ENCODE measurements at regions not wholly inside any gene's neighbourhood (a gene's known extent, or its start where the extent isn't known, plus 50 kb on each side); places are given as distances from the start of the nearest gene placed in this dataset.

- Histone ChIP-seq H3K4me3 (no peak overlapping the region), H3K27me3 (no peaks in the 10 kb centered on the region), H3K9me3 (no peaks in the 10 kb centered on the region), H3K27ac (no peak overlapping the region), H3K36me3 (no peaks in the 10 kb centered on the region), H3K4me1 (no peaks in the 10 kb centered on the region)
- WGBS = 73% methylated on average over 2 of the region's 2 CpGs
- no peak for TF ChIP-seq CTCF (IDR thresholded peaks at IDR 0.05)
- no peak for TF ChIP-seq EP300 (IDR thresholded peaks at IDR 0.05)
- no peak for TF ChIP-seq POLR2A (IDR thresholded peaks at IDR 0.05)
- TF ChIP-seq POLR2AphosphoS5 (IDR thresholded peaks at IDR 0.05) = no peak
- no peak for DNase-seq (ENCODE audit: low spot score in 2 of 2)
Observed at GRCh38 chr6:137765059-137765458, 102.0 kb upstream of the TNFAIP3 start.

GRCh38 chr6:137766596-137767370 lies 100.3 kb upstream of the TNFAIP3 start:
- DNase-seq (ENCODE audit: low spot score in 2 of 2) = no peak
- TF ChIP-seq POLR2A (IDR thresholded peaks at IDR 0.05) = no peak
- no peak for TF ChIP-seq EP300 (IDR thresholded peaks at IDR 0.05)
- TF ChIP-seq CTCF (IDR thresholded peaks at IDR 0.05) = no peak
- no peak for TF ChIP-seq POLR2AphosphoS5 (IDR thresholded peaks at IDR 0.05)
- no peaks in the 10 kb centered on the region for H3K4me1 ChIP-seq
- WGBS = 92% methylated on average over 5 of the region's 5 CpGs
- no peaks in the 10 kb centered on the region for H3K36me3 ChIP-seq
- H3K27me3 ChIP-seq = no peaks in the 10 kb centered on the region
- H3K9me3 ChIP-seq = no peaks in the 10 kb centered on the region
- no peak overlapping the region for H3K27ac ChIP-seq
- H3K4me3 ChIP-seq = no peak overlapping the region

DNA sequence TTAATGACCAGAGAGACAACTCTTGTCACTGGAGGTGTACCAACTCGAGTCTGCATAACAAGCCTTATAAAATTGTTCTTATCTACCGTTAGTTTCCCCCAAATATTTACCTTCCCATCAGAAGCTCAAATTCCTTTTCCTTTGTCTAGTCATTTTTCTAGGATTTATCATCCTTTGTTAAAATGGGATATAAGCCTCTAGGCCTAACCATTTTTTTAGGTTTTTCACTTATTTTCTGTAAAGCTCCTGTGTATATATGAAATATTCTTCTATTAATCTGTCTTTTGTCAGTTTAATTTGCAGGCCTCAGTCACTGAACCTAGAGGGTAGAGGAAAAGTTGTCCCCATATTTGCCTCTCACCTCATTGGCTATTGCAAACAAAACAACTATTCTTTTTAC lies 99.6 kb upstream of the TNFAIP3 start:
- no peaks in the 10 kb centered on the region for H3K36me3 ChIP-seq
- no peaks in the 10 kb centered on the region for H3K9me3 ChIP-seq
- no peak for DNase-seq (ENCODE audit: low spot score in 2 of 2)
- WGBS = 84% methylated on average over 2 of the region's 2 CpGs
- H3K4me3 ChIP-seq = no peak overlapping the region
- H3K4me1 ChIP-seq = no peaks in the 10 kb centered on the region
- H3K27me3 ChIP-seq = no peaks in the 10 kb centered on the region
- H3K27ac ChIP-seq = no peak overlapping the region
- TF ChIP-seq CTCF (IDR thresholded peaks at IDR 0.05) = no peak
- no peak for TF ChIP-seq EP300 (IDR thresholded peaks at IDR 0.05)
- no peak for TF ChIP-seq POLR2A (IDR thresholded peaks at IDR 0.05)
- TF ChIP-seq POLR2AphosphoS5 (IDR thresholded peaks at IDR 0.05) = no peak

DNA sequence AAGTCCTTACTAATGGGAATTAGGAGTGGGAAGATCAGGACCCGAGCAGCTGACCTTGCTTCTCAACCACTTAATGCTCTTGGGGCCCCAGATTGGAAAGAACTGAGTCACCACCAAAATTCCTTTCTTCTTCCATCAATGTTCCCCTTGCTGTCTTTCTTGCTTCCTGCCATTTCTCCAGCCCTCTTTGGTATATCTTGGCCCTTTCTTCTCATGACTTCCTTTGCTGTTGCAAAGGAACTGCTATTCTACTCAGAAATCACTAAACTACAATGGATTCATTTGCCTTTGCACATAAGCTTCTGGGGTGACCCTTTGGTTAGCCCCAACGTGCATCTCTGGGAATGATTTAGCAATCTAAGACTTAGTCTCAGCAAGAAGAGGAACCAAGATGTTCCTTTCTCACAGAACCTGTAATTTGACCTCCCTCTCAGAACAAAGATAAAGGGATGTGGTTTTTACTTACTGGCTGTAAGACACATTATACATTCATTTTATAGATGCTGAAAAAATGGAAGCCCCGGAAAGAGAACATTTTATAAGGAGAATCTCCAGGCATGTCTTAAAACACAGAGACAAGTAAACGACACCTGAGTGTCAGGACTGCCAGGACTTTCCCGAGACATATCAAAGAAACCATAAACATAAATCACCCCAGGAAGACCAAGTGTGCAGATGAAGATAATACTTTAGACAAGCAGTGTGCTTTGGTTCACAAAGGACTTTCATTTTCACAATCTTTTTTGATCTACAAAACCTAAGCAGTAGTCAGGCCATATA lies 99.0 kb upstream of the TNFAIP3 start:
- H3K27ac ChIP-seq = no peak overlapping the region
- H3K27me3 ChIP-seq = no peaks in the 10 kb centered on the region
- H3K4me1 ChIP-seq = no peaks in the 10 kb centered on the region
- 62% methylated on average over 5 of the region's 5 CpGs for WGBS
- DNase-seq (ENCODE audit: low spot score in 2 of 2) = no peak
- no peaks in the 10 kb centered on the region for H3K36me3 ChIP-seq
- no peaks in the 10 kb centered on the region for H3K9me3 ChIP-seq
- no peak overlapping the region for H3K4me3 ChIP-seq
- TF ChIP-seq POLR2A (IDR thresholded peaks at IDR 0.05) (no peak), POLR2AphosphoS5 (IDR thresholded peaks at IDR 0.05) (no peak), EP300 (IDR thresholded peaks at IDR 0.05) (no peak)

DNA sequence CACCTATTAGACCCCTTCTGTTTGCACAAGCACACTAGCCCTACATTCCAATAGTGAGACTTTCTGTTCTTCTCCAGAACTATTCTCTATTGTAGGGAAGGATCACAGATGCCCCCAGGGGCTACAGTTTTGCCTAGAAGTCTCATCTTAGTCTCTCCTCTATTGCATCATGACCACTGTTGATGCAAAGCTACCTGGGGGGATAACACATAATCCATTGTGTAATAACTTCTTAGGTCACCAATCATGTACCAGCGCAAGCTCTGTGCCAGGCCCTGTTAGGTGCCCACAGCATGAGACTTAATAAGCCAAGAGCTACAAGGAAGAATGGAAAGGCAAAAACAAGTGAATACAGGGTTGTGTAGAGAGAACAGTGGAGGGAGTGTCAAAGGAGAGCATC lies 98.1 kb upstream of the TNFAIP3 start:
- 91% methylated on average over 1 of the region's 1 CpG for WGBS
- no peaks in the 10 kb centered on the region for H3K4me1 ChIP-seq
- no peaks in the 10 kb centered on the region for H3K36me3 ChIP-seq
- no peak overlapping the region for H3K27ac ChIP-seq
- no peak for DNase-seq (ENCODE audit: low spot score in 2 of 2)
- no peak for TF ChIP-seq POLR2A (IDR thresholded peaks at IDR 0.05)
- no peak for TF ChIP-seq EP300 (IDR thresholded peaks at IDR 0.05)
- no peaks in the 10 kb centered on the region for H3K27me3 ChIP-seq
- H3K9me3 ChIP-seq = no peaks in the 10 kb centered on the region
- no peak overlapping the region for H3K4me3 ChIP-seq

DNA sequence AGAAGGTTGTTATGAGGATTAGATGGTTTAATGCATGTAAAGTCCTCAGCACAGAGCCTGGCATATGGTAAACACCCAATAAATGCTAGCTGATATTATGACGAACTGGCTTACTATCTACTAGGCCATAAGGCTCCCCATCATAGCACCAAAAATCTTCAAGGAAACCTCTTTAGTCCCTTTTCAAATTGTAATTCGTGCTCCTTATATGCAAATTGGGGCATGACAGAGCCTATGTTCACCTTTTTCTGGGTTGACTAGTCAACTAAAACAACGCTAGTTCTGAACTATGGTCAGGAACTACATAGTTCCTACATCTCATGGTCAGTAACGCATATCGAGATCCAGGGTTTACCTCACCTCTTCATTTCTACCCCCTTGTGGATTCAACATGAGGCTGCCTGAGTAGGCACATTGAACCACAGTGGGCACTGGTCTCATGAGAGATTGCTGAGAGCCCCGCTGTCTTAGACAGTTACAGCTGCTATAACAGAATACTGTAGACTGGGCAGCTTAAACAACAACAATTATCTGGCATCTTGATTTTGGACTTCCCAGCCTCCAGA lies 97.2 kb upstream of the TNFAIP3 start:
- H3K36me3 ChIP-seq = no peaks in the 10 kb centered on the region
- H3K9me3 ChIP-seq = no peaks in the 10 kb centered on the region
- no peak for DNase-seq (ENCODE audit: low spot score in 2 of 2)
- H3K27ac ChIP-seq = no peak overlapping the region
- 95% methylated on average over 6 of the region's 6 CpGs for WGBS
- no peak for TF ChIP-seq POLR2AphosphoS5 (IDR thresholded peaks at IDR 0.05)
- no peak for TF ChIP-seq CTCF (IDR thresholded peaks at IDR 0.05)
- H3K4me3 ChIP-seq = no peak overlapping the region
- H3K4me1 ChIP-seq = no peaks in the 10 kb centered on the region
- no peaks in the 10 kb centered on the region for H3K27me3 ChIP-seq
